ENCODE measurements at regions not wholly inside any gene's neighbourhood (a gene's known extent, or its start where the extent isn't known, plus 50 kb on each side); places are given as distances from the start of the nearest gene placed in this dataset.

GRCh38 chr6:169048865-169049205 is 204.8 kb downstream of the THBS2 start:
- TF ChIP-seq, protein P1, sequence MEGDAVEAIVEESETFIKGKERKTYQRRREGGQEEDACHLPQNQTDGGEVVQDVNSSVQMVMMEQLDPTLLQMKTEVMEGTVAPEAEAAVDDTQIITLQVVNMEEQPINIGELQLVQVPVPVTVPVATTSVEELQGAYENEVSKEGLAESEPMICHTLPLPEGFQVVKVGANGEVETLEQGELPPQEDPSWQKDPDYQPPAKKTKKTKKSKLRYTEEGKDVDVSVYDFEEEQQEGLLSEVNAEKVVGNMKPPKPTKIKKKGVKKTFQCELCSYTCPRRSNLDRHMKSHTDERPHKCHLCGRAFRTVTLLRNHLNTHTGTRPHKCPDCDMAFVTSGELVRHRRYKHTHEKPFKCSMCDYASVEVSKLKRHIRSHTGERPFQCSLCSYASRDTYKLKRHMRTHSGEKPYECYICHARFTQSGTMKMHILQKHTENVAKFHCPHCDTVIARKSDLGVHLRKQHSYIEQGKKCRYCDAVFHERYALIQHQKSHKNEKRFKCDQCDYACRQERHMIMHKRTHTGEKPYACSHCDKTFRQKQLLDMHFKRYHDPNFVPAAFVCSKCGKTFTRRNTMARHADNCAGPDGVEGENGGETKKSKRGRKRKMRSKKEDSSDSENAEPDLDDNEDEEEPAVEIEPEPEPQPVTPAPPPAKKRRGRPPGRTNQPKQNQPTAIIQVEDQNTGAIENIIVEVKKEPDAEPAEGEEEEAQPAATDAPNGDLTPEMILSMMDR (IDR thresholded peaks at IDR 0.05) = no peak
- TF ChIP-seq POLR2A (IDR thresholded peaks at IDR 0.05) (no peak), POLR2AphosphoS5 (IDR thresholded peaks at IDR 0.05) (no peak), EP300 (IDR thresholded peaks at IDR 0.05) (no peak)
